ENCODE measurements at regions not wholly inside any gene's neighbourhood (a gene's known extent, or its start where the extent isn't known, plus 50 kb on each side); places are given as distances from the start of the nearest gene placed in this dataset.
"Not testable (repeated sequence)": the region's sequence is repeated elsewhere in the genome, so short reads cannot be mapped to it uniquely, and the experiment has no call there.

DNA sequence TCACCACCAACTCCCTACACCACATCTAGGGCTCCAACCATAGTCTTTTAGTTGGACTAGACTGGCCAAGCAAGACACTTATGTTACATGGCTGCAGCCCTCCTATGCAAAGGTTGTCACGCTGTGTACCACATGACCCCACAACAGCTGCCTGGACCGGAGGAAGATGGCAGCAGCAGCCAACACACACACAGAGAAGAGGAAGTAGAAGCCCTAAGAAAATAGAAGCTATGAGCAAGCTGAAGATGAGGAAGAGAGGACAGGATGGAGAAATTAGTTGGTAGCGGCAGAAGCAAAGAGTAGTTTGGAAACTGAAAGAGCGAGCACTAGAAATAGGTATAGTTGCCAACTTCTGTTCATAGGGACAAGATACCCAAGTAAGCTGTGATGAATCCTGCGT lies 60.8 kb upstream of the RALGPS2 start:
- H3K27me3 ChIP-seq (ENCODE audit: insufficient read depth, low read depth) = no peaks in the 10 kb centered on the region
- no peak overlapping the region for H3K4me3 ChIP-seq
- CTCF ChIA-PET = no interaction called here
- intact Hi-C loops (cut with micrococcal nuclease; ENCODE audit: unreplicated experiment) = no loop called here
- no peaks in the 10 kb centered on the region for H4K20me1 ChIP-seq (ENCODE audit: insufficient read depth)
- DNase-seq = no peak
- no peak overlapping the region for H2AFZ ChIP-seq
- H3K9me2 ChIP-seq (ENCODE audit: insufficient read depth) = 0 out of 2 replicates have a peak, but pooled peaks cover 2% of the 10 kb centered on the region
- peaks cover 6% of the 10 kb centered on the region; the same call in 1 of the 2 replicates for H3K4me1 ChIP-seq (replicated peaks; ENCODE audit: insufficient read depth)
- H3K79me2 ChIP-seq (ENCODE audit: low read depth) = no peaks in the 10 kb centered on the region
- BruUV-seq (replicated peaks) = no TSS peak
- H3K27ac ChIP-seq = no peak overlapping the region
- H3K9me3 ChIP-seq (ENCODE audit: insufficient read depth, low read depth) = no peaks in the 10 kb centered on the region
- H3F3A ChIP-seq (ENCODE audit: insufficient read depth, low read depth) = no peaks in the 10 kb centered on the region
- TF ChIP-seq EZH2 (IDR thresholded peaks at IDR 0.05; ENCODE audit: low read depth) (no peak), CTCF (conservative IDR thresholded peaks at IDR 0.05) (no peak)
- POLR2A ChIA-PET (ENCODE audit: unreplicated experiment) = no interaction called here
- H3K4me2 ChIP-seq = 0 out of 2 replicates have a peak overlapping the region, but pooled peaks have one; percentile 5
- no peaks in the 10 kb centered on the region for H3K36me3 ChIP-seq (ENCODE audit: low read depth)

DNA sequence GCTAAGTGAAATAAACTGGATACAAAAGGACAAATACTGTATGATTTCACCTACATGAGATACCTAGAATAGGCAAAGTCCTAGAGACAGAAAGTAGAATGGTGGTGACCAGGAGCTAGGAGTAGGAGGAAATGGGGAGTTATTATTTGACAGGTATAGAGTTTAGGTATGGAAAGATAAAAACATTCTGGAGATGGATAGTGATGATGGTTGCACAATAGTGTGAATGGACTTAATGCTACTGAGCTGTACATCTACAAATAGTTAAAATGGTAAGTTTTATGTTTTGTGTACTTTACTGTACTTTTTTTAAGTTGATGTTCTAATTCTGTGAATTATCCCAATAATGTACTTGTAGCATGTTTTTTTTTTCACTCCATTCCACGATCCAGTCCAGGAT lies 59.5 kb upstream of the RALGPS2 start:
- H3K9me3 ChIP-seq (ENCODE audit: insufficient read depth, low read depth) = no peaks in the 10 kb centered on the region

GRCh38 chr1:178666891-178667290 lies 58.2 kb upstream of the RALGPS2 start:
- H3K36me3 ChIP-seq (ENCODE audit: low read depth); H2AFZ ChIP-seq; CTCF ChIA-PET; DNase-seq; POLR2A ChIA-PET (ENCODE audit: unreplicated experiment); H3K27ac ChIP-seq; H3F3A ChIP-seq (ENCODE audit: insufficient read depth, low read depth); H3K9me2 ChIP-seq (ENCODE audit: insufficient read depth); H3K4me2 ChIP-seq; H3K27me3 ChIP-seq (ENCODE audit: insufficient read depth, low read depth); H3K4me3 ChIP-seq; H4K20me1 ChIP-seq (ENCODE audit: insufficient read depth); H3K79me2 ChIP-seq (ENCODE audit: low read depth); BruUV-seq (replicated peaks); H3K9me3 ChIP-seq (ENCODE audit: insufficient read depth, low read depth); H3K4me1 ChIP-seq (replicated peaks; ENCODE audit: insufficient read depth); intact Hi-C loops (cut with micrococcal nuclease; ENCODE audit: unreplicated experiment): not testable (repeated sequence)

More for the DNA sequence above, 59.5 kb upstream of the RALGPS2 start:
- no peaks in the 10 kb centered on the region for H3K27me3 ChIP-seq (ENCODE audit: insufficient read depth, low read depth)
- no peak overlapping the region for H3K4me3 ChIP-seq
- H3K36me3 ChIP-seq (ENCODE audit: low read depth) = no peaks in the 10 kb centered on the region
- DNase-seq = no peak
- 0 out of 2 replicates have a peak, but pooled peaks cover 2% of the 10 kb centered on the region for H3K9me2 ChIP-seq (ENCODE audit: insufficient read depth)
- H3K27ac ChIP-seq = no peak overlapping the region
- no peaks in the 10 kb centered on the region for H4K20me1 ChIP-seq (ENCODE audit: insufficient read depth)
- H3F3A ChIP-seq (ENCODE audit: insufficient read depth, low read depth) = no peaks in the 10 kb centered on the region
- ChIA-PET POLR2A (ENCODE audit: unreplicated experiment) (no interaction called here), CTCF (no interaction called here)
- BruUV-seq (replicated peaks) = no TSS peak
- TF ChIP-seq CTCF (conservative IDR thresholded peaks at IDR 0.05) = no peak
- no peak for TF ChIP-seq EZH2 (IDR thresholded peaks at IDR 0.05; ENCODE audit: low read depth)
- intact Hi-C loops (cut with micrococcal nuclease; ENCODE audit: unreplicated experiment) = no loop called here
- H3K79me2 ChIP-seq (ENCODE audit: low read depth) = no peaks in the 10 kb centered on the region
- H3K4me2 ChIP-seq = no peak overlapping the region
- peaks cover 6% of the 10 kb centered on the region; the same call in 1 of the 2 replicates for H3K4me1 ChIP-seq (replicated peaks; ENCODE audit: insufficient read depth)
- H2AFZ ChIP-seq = no peak overlapping the region

DNA sequence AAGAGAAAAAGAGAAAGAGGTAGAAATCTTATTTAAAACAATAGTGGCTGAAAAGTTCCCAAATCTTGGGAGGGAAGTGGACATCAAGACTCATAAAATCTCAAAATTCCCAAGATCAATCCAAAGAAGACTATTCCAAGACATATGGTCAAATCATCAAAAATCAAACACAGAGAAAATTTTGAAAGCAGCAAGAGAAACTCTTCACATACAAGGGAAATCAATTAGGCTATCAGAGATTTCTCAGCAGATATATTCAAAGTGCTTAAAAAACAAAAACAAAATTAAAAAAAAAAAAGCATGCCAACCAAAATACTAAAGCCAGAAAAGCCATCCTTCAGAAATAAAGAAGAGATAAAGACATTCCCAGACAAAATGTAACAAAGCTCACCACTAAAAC lies 52.6 kb upstream of the RALGPS2 start:
- no peaks in the 10 kb centered on the region for H3F3A ChIP-seq (ENCODE audit: insufficient read depth, low read depth)
- H3K4me1 ChIP-seq (replicated peaks; ENCODE audit: insufficient read depth) = no peaks in the 10 kb centered on the region
- H3K9me3 ChIP-seq (ENCODE audit: insufficient read depth, low read depth) = peaks cover 9% of the 10 kb centered on the region
- intact Hi-C loops (cut with micrococcal nuclease; ENCODE audit: unreplicated experiment) = no loop called here
- no peak overlapping the region for H3K27ac ChIP-seq
- H3K4me2 ChIP-seq = no peak overlapping the region
- no peak for TF ChIP-seq EZH2 (IDR thresholded peaks at IDR 0.05; ENCODE audit: low read depth)
- no peak for DNase-seq
- H3K9me2 ChIP-seq (ENCODE audit: insufficient read depth) = no peaks in the 10 kb centered on the region
- CTCF ChIA-PET = no interaction called here
- no peaks in the 10 kb centered on the region for H3K27me3 ChIP-seq (ENCODE audit: insufficient read depth, low read depth)
- no peak overlapping the region for H3K4me3 ChIP-seq
- H3K79me2 ChIP-seq (ENCODE audit: low read depth) = no peaks in the 10 kb centered on the region
- POLR2A ChIA-PET (ENCODE audit: unreplicated experiment) = no interaction called here
- BruUV-seq (replicated peaks) = no TSS peak
- H3K36me3 ChIP-seq (ENCODE audit: low read depth) = no peaks in the 10 kb centered on the region
- no peaks in the 10 kb centered on the region for H4K20me1 ChIP-seq (ENCODE audit: insufficient read depth)
- H2AFZ ChIP-seq = no peak overlapping the region

DNA sequence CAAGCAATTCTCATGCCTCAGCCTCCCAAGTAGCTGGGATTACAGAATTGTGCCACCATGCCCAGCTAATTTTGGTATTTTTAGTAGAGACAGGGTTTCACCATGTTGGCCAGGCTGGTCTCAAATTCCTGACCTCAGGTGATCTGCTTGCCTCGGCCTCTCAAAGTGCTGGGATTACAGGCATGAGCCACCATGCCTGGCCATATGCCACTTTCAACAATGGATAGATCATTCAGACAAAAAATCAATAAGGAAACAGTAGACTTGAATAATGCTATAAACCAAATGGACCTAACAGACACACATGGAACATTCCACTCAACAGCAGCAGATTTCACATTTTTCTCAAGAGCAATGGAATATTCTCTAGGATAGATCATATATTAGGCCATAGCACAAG lies 50.5 kb upstream of the RALGPS2 start:
- H3K9me2 ChIP-seq (ENCODE audit: insufficient read depth); H3K79me2 ChIP-seq (ENCODE audit: low read depth); POLR2A ChIA-PET (ENCODE audit: unreplicated experiment); H2AFZ ChIP-seq; H3K4me1 ChIP-seq (replicated peaks; ENCODE audit: insufficient read depth); BruUV-seq (replicated peaks); H3K27me3 ChIP-seq (ENCODE audit: insufficient read depth, low read depth); H4K20me1 ChIP-seq (ENCODE audit: insufficient read depth); CTCF ChIA-PET; H3K4me2 ChIP-seq; H3K9me3 ChIP-seq (ENCODE audit: insufficient read depth, low read depth); DNase-seq; H3K4me3 ChIP-seq; H3F3A ChIP-seq (ENCODE audit: insufficient read depth, low read depth); H3K27ac ChIP-seq; H3K36me3 ChIP-seq (ENCODE audit: low read depth); intact Hi-C loops (cut with micrococcal nuclease; ENCODE audit: unreplicated experiment): not testable (repeated sequence)

Data from PC-9 (cell line).